Lower leg skin (tissue), 4 donors: ENCODE measurements at regions not wholly inside any gene's neighbourhood (a gene's known extent, or its start where the extent isn't known, plus 50 kb on each side); places are given as distances from the start of the nearest gene placed in this dataset.

Source experiments
- DNase-seq, 2 donors: peaks; one replicate each; pipeline ENCODE4 v3.0.0-alpha.2; 2019; ENCODE audit warnings: low spot score in 2 of 2
- H3K4me3 ChIP-seq: fragments of 200-600 bp; sonication (generic); 2 replicates; pipeline ENCODE4 v1.5.1; 2017; ENCODE audit warnings: mild to moderate bottlenecking, low read depth; ENCODE audit not compliant: poor library complexity, severe bottlenecking
- CTCF ChIP-seq, 3 donors: fragments of 450-650 bp; IDR thresholded peaks; one replicate each; pipeline ENCODE4 v1.5.1; 2016; ENCODE audit warnings: antibody characterized with exemption in 3 of 3, mild to moderate bottlenecking in 3 of 3, moderate library complexity in 2 of 3
- POLR2A ChIP-seq, 2 donors: fragments of 450-650 bp; IDR thresholded peaks; one replicate each; pipeline ENCODE4 v1.6.1; 2016 to 2017; ENCODE audit warnings: antibody characterized with exemption in 2 of 2, mild to moderate bottlenecking in 1 of 2, moderate library complexity in 1 of 2
- WGBS, 2 donors: methylation state at CpG; one replicate each; pipeline ENCODE4 v1.1.5; 2018; 5-methylcytosine and 5-hydroxymethylcytosine counted together
- intact Hi-C: fragments of 100-400 bp; cut with DNase I; formaldehyde crosslinking; loops from one replicate; pipeline ENCODE4 v1.15.0; 2023; ENCODE audit warnings: low total_unique reads

- WGBS, 2 donors = 74 to 79% methylated on average over 6 of the region's 6 CpGs
Observed at GRCh38 chr10:21090609-21091082, 193.5 kb upstream of the NEBL start.

GRCh38 chr10:21087476-21087875 lies 190.4 kb upstream of the NEBL start:
- no peak overlapping the region for H3K4me3 ChIP-seq
- WGBS, 2 donors = 79 to 82% methylated on average over 4 of the region's 4 CpGs
- intact Hi-C loops = no loop called here
- TF ChIP-seq CTCF (IDR thresholded peaks at IDR 0.05) (no peak), POLR2A (IDR thresholded peaks at IDR 0.05) (no peak)
- DNase-seq = no peak

More at GRCh38 chr10:21090609-21091082, 193.5 kb upstream of the NEBL start:
- H3K4me3 ChIP-seq = no peak overlapping the region
- intact Hi-C loops = no loop called here
- TF ChIP-seq POLR2A (IDR thresholded peaks at IDR 0.05) = no peak
- TF ChIP-seq CTCF (IDR thresholded peaks at IDR 0.05) = no peak
- no peak for DNase-seq

GRCh38 chr10:21084700-21085099 lies 187.6 kb upstream of the NEBL start:
- no peak overlapping the region for H3K4me3 ChIP-seq
- intact Hi-C loops = no loop called here

GRCh38 chr10:21083861-21084260 lies 186.8 kb upstream of the NEBL start:
- 65 to 74% methylated on average over 3 of the region's 3 CpGs for WGBS, 2 donors
- intact Hi-C loops = no loop called here
- no peak for TF ChIP-seq POLR2A (IDR thresholded peaks at IDR 0.05)
- TF ChIP-seq CTCF (IDR thresholded peaks at IDR 0.05) = no peak
- H3K4me3 ChIP-seq = no peak overlapping the region
- no peak for DNase-seq

More at GRCh38 chr10:21084700-21085099, 187.6 kb upstream of the NEBL start:
- 83 to 91% methylated on average over 5 of the region's 5 CpGs for WGBS, 2 donors
- TF ChIP-seq POLR2A (IDR thresholded peaks at IDR 0.05) = no peak
- TF ChIP-seq CTCF (IDR thresholded peaks at IDR 0.05) = no peak
- no peak for DNase-seq

- TF ChIP-seq CTCF (IDR thresholded peaks at IDR 0.05) (no peak), POLR2A (IDR thresholded peaks at IDR 0.05) (no peak)
- H3K4me3 ChIP-seq = no peak overlapping the region
- intact Hi-C loops = no loop called here
- DNase-seq = no peak
Observed at GRCh38 chr10:21082206-21082605, 185.1 kb upstream of the NEBL start.

GRCh38 chr10:21080261-21080660 lies 183.2 kb upstream of the NEBL start:
- TF ChIP-seq POLR2A (IDR thresholded peaks at IDR 0.05) (no peak), CTCF (IDR thresholded peaks at IDR 0.05) (no peak)
- no peak overlapping the region for H3K4me3 ChIP-seq
- intact Hi-C loops = no loop called here
- 52 to 56% methylated on average over 2 of the region's 2 CpGs for WGBS, 2 donors
- DNase-seq = no peak
